B cell (primary cell): ENCODE measurements at regions not wholly inside any gene's neighbourhood (a gene's known extent, or its start where the extent isn't known, plus 50 kb on each side); places are given as distances from the start of the nearest gene placed in this dataset.

Experiments
- ATAC-seq: fragments of 200-7000 bp; cut with Tn5 transposase; one replicate; pipeline ENCODE4 v1.10.0; 2021; ENCODE audit warnings: low read depth, mild to moderate bottlenecking, moderate number of reproducible peaks, moderate library complexity
- CTCF ChIA-PET: fragments of 350-600 bp; sonication (Branson Sonifier 250); formaldehyde crosslinking; loops from one replicate; lab custom pipeline; 2021; ENCODE audit warnings: antibody characterized with exemption, inconsistent platforms; lab: Charles Lee
- POLR2A ChIA-PET: fragments of 350-600 bp; sonication (Branson Sonifier 250); formaldehyde crosslinking; loops from one replicate; lab custom pipeline; 2021; ENCODE audit warnings: antibody characterized with exemption; lab: Charles Lee
- DNase-seq: peaks from one replicate; pipeline ENCODE4 v3.0.0; 2013
- H2AFZ ChIP-seq: 2 replicates; pipeline ENCODE4 v1.6.1; 2012; ENCODE audit warnings: mild to moderate bottlenecking, low read depth, low read length; ENCODE audit not compliant: insufficient read depth, poor library complexity, severe bottlenecking
- H3K27ac ChIP-seq, 2 donors: 1 replicate in 1 of 2; 2 replicates in 1 of 2; pipeline ENCODE4 v1.5.1; 2012 to 2013; ENCODE audit warnings: low read length in 2 of 2, mild to moderate bottlenecking in 2 of 2, moderate library complexity in 1 of 2
- H3K27me3 ChIP-seq, 4 experiments: fragments of 200-600 bp in 1 of 4; sonication (generic) in 1 of 4; replicated peaks in 1 of 4; 1 replicate in 2 of 4; 2 replicates in 2 of 4; pipeline versions ENCODE4 v1.6.1 to v1.7.0; 2013 to 2016; ENCODE audit warnings: low read length in 3 of 4, mild to moderate bottlenecking in 2 of 4, mixed read lengths in 1 of 4, moderate library complexity in 1 of 4; ENCODE audit not compliant: insufficient read depth in 4 of 4, control insufficient read depth in 3 of 4; ENCODE audit errors: control extremely low read depth in 1 of 4
- H3K36me3 ChIP-seq, 2 experiments: replicated peaks in 1 of 2; 1 replicate in 1 of 2; 2 replicates in 1 of 2; pipeline versions ENCODE4 v1.6.1 to v1.7.1; 2013; ENCODE audit warnings: low read length in 1 of 2; ENCODE audit not compliant: insufficient read depth in 2 of 2, control insufficient read depth in 1 of 2; ENCODE audit errors: control extremely low read depth in 1 of 2, extremely low read depth in 1 of 2
- H3K4me1 ChIP-seq, 2 donors: fragments of 200-600 bp in 1 of 2; sonication (generic) in 1 of 2; 1 replicate in 1 of 2; 2 replicates in 1 of 2; pipeline versions ENCODE4 v1.5.1 to v1.6.1; 2013 to 2017; ENCODE audit warnings: low read length in 2 of 2; ENCODE audit not compliant: control insufficient read depth in 2 of 2, insufficient read depth in 2 of 2
- H3K4me2 ChIP-seq: replicated peaks from 2 replicates; pipeline ENCODE3; 2012; ENCODE audit warnings: mild to moderate bottlenecking, low read depth, low read length; ENCODE audit not compliant: poor library complexity, severe bottlenecking
- H3K4me3 ChIP-seq, 5 experiments: fragments of 200-600 bp in 1 of 5; sonication (generic) in 1 of 5; 1 replicate in 3 of 5; 2 replicates in 2 of 5; pipeline versions ENCODE4 v1.5.1 to v1.7.0; 2011 to 2016; ENCODE audit warnings: low read length in 4 of 5, mild to moderate bottlenecking in 4 of 5, low read depth in 2 of 5, control low read depth in 1 of 5, moderate library complexity in 1 of 5; ENCODE audit not compliant: insufficient read depth in 1 of 5; ENCODE audit errors: control extremely low read depth in 1 of 5, extremely low read depth in 1 of 5
- H3K79me2 ChIP-seq: fragments of 200-600 bp; sonication (generic); one replicate; pipeline ENCODE4 v1.6.0; 2016; ENCODE audit warnings: low read length; ENCODE audit not compliant: control insufficient read depth, insufficient read depth
- H3K9ac ChIP-seq: fragments of 200-600 bp; sonication (generic); 2 replicates; pipeline ENCODE4 v1.6.1; 2017; ENCODE audit warnings: mild to moderate bottlenecking, low read length, moderate library complexity
- H3K9me3 ChIP-seq, 3 donors: one replicate each; pipeline versions ENCODE4 v1.6.1 to v1.7.1; 2013; ENCODE audit warnings: low read length in 2 of 3; ENCODE audit not compliant: control insufficient read depth in 2 of 3, insufficient read depth in 1 of 3; ENCODE audit errors: control extremely low read depth in 1 of 3
- H4K20me1 ChIP-seq: 2 replicates; pipeline ENCODE4 v1.6.0; 2012; ENCODE audit warnings: mild to moderate bottlenecking, low read length; ENCODE audit not compliant: insufficient read depth, control insufficient read depth, poor library complexity, severe bottlenecking
- H3K27ac Mint-ChIP-seq: one replicate; pipeline ENCODE4 v1.8.0; 2021; ENCODE audit warnings: mixed read lengths
- H3K27me3 Mint-ChIP-seq: one replicate; pipeline ENCODE4 v1.8.0; 2021; ENCODE audit warnings: mixed read lengths
- H3K4me1 Mint-ChIP-seq: one replicate; pipeline ENCODE4 v1.8.0; 2021; ENCODE audit warnings: mixed read lengths
- H3K4me3 Mint-ChIP-seq: one replicate; pipeline ENCODE4 v1.8.0; 2021; ENCODE audit warnings: mixed read lengths
- H3K9me3 Mint-ChIP-seq: one replicate; pipeline ENCODE4 v1.8.0; 2022; ENCODE audit warnings: mixed read lengths; ENCODE audit not compliant: insufficient read depth
- CTCF ChIP-seq: fragments of 200-600 bp; IDR thresholded peaks from one replicate; pipeline ENCODE4 v1.8.0; 2022; ENCODE audit warnings: antibody characterized with exemption, mild to moderate bottlenecking
- EZH2 ChIP-seq: IDR thresholded peaks from 2 replicates; pipeline ENCODE4 v1.6.1; 2012; ENCODE audit warnings: borderline replicate concordance, low read depth, mild to moderate bottlenecking, moderate library complexity, low read length; ENCODE audit not compliant: insufficient read depth, poor library complexity, severe bottlenecking
- WGBS: methylation state at CpG from one replicate; pipeline ENCODE4 v1.1.5; 2013; ENCODE audit warnings: missing lambda C conversion rate; ENCODE audit not compliant: insufficient coverage; 5-methylcytosine and 5-hydroxymethylcytosine counted together
- intact Hi-C: fragments of 100-400 bp; cut with micrococcal nuclease; formaldehyde crosslinking; loops from one replicate; pipeline ENCODE4 v1.10.0; 2022

GRCh38 chr2:103437161-103437560, 675.3 kb downstream of the TMEM182 start:
- WGBS = 84% methylated on average over 3 of the region's 3 CpGs
- DNase-seq (no peak), ATAC-seq (no peak)
- ChIA-PET CTCF (no interaction called here), POLR2A (no interaction called here)
- Histone ChIP-seq H3K27me3 (no peaks in the 10 kb centered on the region), H3K9ac (no peak overlapping the region), H3K36me3 (no peaks in the 10 kb centered on the region), H3K4me1 (no peaks in the 10 kb centered on the region), H3K79me2 (no peaks in the 10 kb centered on the region), H4K20me1 (no peaks in the 10 kb centered on the region), H3K9me3 (no peaks in the 10 kb centered on the region), H2AFZ (no peak overlapping the region), H3K4me3 (no peak overlapping the region), H3K27ac (no peak overlapping the region), H3K4me2 (no peak overlapping the region)
- no peaks in the 10 kb centered on the region for H3K4me1 Mint-ChIP-seq
- H3K27ac Mint-ChIP-seq = no peak overlapping the region
- intact Hi-C loops = no loop called here
- H3K27me3 Mint-ChIP-seq = no peaks in the 10 kb centered on the region
- TF ChIP-seq EZH2 (no peak), CTCF (no peak)
- H3K4me3 Mint-ChIP-seq = no peak overlapping the region
- peaks cover 3% of the 10 kb centered on the region for H3K9me3 Mint-ChIP-seq

GRCh38 chr2:103445347-103445746, 683.5 kb downstream of the TMEM182 start:
- Histone ChIP-seq H3K9ac (no peak overlapping the region), H2AFZ (no peak overlapping the region), H4K20me1 (no peaks in the 10 kb centered on the region), H3K4me3 (no peak overlapping the region), H3K4me2 (no peak overlapping the region), H3K27me3 (no peaks in the 10 kb centered on the region), H3K36me3 (no peaks in the 10 kb centered on the region), H3K4me1 (no peaks in the 10 kb centered on the region), H3K27ac (no peak overlapping the region), H3K79me2 (no peaks in the 10 kb centered on the region), H3K9me3 (no peaks in the 10 kb centered on the region)
- WGBS = no CpG with 5 or more reads among the region's 3 CpGs
- Mint-ChIP-seq H3K27me3 (no peaks in the 10 kb centered on the region), H3K4me3 (no peak overlapping the region), H3K9me3 (peaks cover 2% of the 10 kb centered on the region), H3K27ac (no peak overlapping the region), H3K4me1 (no peaks in the 10 kb centered on the region)
- intact Hi-C loops = no loop called here
- ATAC-seq = no peak
- TF ChIP-seq EZH2 = no peak
- TF ChIP-seq CTCF = no peak
- POLR2A ChIA-PET = no interaction called here
- CTCF ChIA-PET = no interaction called here
- DNase-seq = no peak
